Muscle layer of colon (tissue), 2 donors: ENCODE measurements at regions not wholly inside any gene's neighbourhood (a gene's known extent, or its start where the extent isn't known, plus 50 kb on each side); places are given as distances from the start of the nearest gene placed in this dataset.

ENCODE experiments used
- H3K27ac ChIP-seq: one replicate; pipeline ENCODE4 v1.7.0; 2013; ENCODE audit warnings: low read depth, mild to moderate bottlenecking, low read length, moderate library complexity
- H3K27me3 ChIP-seq, 2 donors: one replicate each; pipeline ENCODE4 v1.7.0; 2013; ENCODE audit warnings: low read length in 2 of 2, mild to moderate bottlenecking in 2 of 2; ENCODE audit not compliant: insufficient read depth in 2 of 2, control insufficient read depth in 1 of 2
- H3K36me3 ChIP-seq: one replicate; pipeline ENCODE4 v1.7.0; 2013; ENCODE audit warnings: mild to moderate bottlenecking, low read length; ENCODE audit not compliant: insufficient read depth
- H3K4me1 ChIP-seq: one replicate; pipeline ENCODE4 v1.7.0; 2013; ENCODE audit warnings: mild to moderate bottlenecking, low read length; ENCODE audit not compliant: insufficient read depth
- H3K4me3 ChIP-seq, 2 donors: one replicate each; pipeline ENCODE4 v1.7.0; 2013; ENCODE audit warnings: low read length in 2 of 2, low read depth in 1 of 2, mild to moderate bottlenecking in 1 of 2, moderate library complexity in 1 of 2
- H3K9ac ChIP-seq: one replicate; pipeline ENCODE4 v1.7.0; 2013; ENCODE audit warnings: low read length
- H3K9me3 ChIP-seq: one replicate; pipeline ENCODE4 v1.7.0; 2013; ENCODE audit warnings: mild to moderate bottlenecking, low read length
- donor health status: abdominal sarcoma.
- donor health status: Adenocarcinoma of cecum.

- H3K4me1 ChIP-seq, result peaks cover 8% of the 10 kb centered on the region
- H3K9ac ChIP-seq, result no peak overlapping the region
- no peaks in the 10 kb centered on the region for H3K9me3 ChIP-seq
- H3K36me3 ChIP-seq, result no peaks in the 10 kb centered on the region
- no peak overlapping the region for H3K27ac ChIP-seq
- H3K27me3 ChIP-seq, result no peaks in the 10 kb centered on the region
- H3K4me3 ChIP-seq, result no peak overlapping the region
Measured at GRCh38 chr12:11573880-11574279, 75.6 kb upstream of the ETV6 start.

- H3K9me3 ChIP-seq, result no peaks in the 10 kb centered on the region
- no peak overlapping the region for H3K27ac ChIP-seq
- H3K4me1 ChIP-seq, result peaks cover 19% of the 10 kb centered on the region
- no peak overlapping the region for H3K9ac ChIP-seq
- no peaks in the 10 kb centered on the region for H3K27me3 ChIP-seq
- H3K4me3 ChIP-seq, result no peak overlapping the region
- no peaks in the 10 kb centered on the region for H3K36me3 ChIP-seq
Measured at GRCh38 chr12:11576104-11576503, 73.4 kb upstream of the ETV6 start.

- no peak overlapping the region for H3K4me3 ChIP-seq
- no peak overlapping the region for H3K27ac ChIP-seq
- no peaks in the 10 kb centered on the region for H3K9me3 ChIP-seq
Measured at GRCh38 chr12:11577658-11578260, 71.7 kb upstream of the ETV6 start.

GRCh38 chr12:11578461-11578993 lies 70.9 kb upstream of the ETV6 start:
- H3K9ac ChIP-seq, result no peak overlapping the region
- H3K36me3 ChIP-seq, result no peaks in the 10 kb centered on the region
- H3K27ac ChIP-seq, result no peak overlapping the region
- H3K4me1 ChIP-seq, result peaks cover 19% of the 10 kb centered on the region
- no peak overlapping the region for H3K4me3 ChIP-seq
- H3K27me3 ChIP-seq, result no peaks in the 10 kb centered on the region
- no peaks in the 10 kb centered on the region for H3K9me3 ChIP-seq

More at GRCh38 chr12:11577658-11578260, 71.7 kb upstream of the ETV6 start:
- Histone ChIP-seq H3K27me3 (no peaks in the 10 kb centered on the region), H3K4me1 (peaks cover 19% of the 10 kb centered on the region), H3K9ac (no peak overlapping the region), H3K36me3 (no peaks in the 10 kb centered on the region)

GRCh38 chr12:11580125-11580751 lies 69.2 kb upstream of the ETV6 start:
- Histone ChIP-seq H3K27me3 (no peaks in the 10 kb centered on the region), H3K9me3 (no peaks in the 10 kb centered on the region), H3K4me3 (no peak overlapping the region), H3K4me1 (peaks cover 19% of the 10 kb centered on the region), H3K27ac (peak overlapping the region; percentile 49), H3K9ac (no peak overlapping the region), H3K36me3 (no peaks in the 10 kb centered on the region)

GRCh38 chr12:11581179-11581755 lies 68.2 kb upstream of the ETV6 start:
- Histone ChIP-seq H3K9me3 (no peaks in the 10 kb centered on the region), H3K4me3 (no peak overlapping the region), H3K9ac (no peak overlapping the region), H3K27me3 (no peaks in the 10 kb centered on the region), H3K4me1 (peaks cover 14% of the 10 kb centered on the region), H3K36me3 (no peaks in the 10 kb centered on the region), H3K27ac (no peak overlapping the region)

GRCh38 chr12:11584221-11584855 lies 65.1 kb upstream of the ETV6 start:
- no peaks in the 10 kb centered on the region for H3K36me3 ChIP-seq
- no peak overlapping the region for H3K4me3 ChIP-seq
- peaks cover 11% of the 10 kb centered on the region for H3K4me1 ChIP-seq
- H3K27me3 ChIP-seq, result no peaks in the 10 kb centered on the region
- H3K27ac ChIP-seq, result no peak overlapping the region
- no peak overlapping the region for H3K9ac ChIP-seq
- no peaks in the 10 kb centered on the region for H3K9me3 ChIP-seq

GRCh38 chr12:11592484-11592883 lies 57.0 kb upstream of the ETV6 start:
- Histone ChIP-seq H3K4me1 (no peaks in the 10 kb centered on the region), H3K27me3 (no peaks in the 10 kb centered on the region), H3K27ac (no peak overlapping the region), H3K9ac (no peak overlapping the region), H3K4me3 (no peak overlapping the region), H3K36me3 (no peaks in the 10 kb centered on the region), H3K9me3 (no peaks in the 10 kb centered on the region)

GRCh38 chr12:11593013-11593412 lies 56.5 kb upstream of the ETV6 start:
- no peaks in the 10 kb centered on the region for H3K4me1 ChIP-seq
- H3K36me3 ChIP-seq, result no peaks in the 10 kb centered on the region
- H3K4me3 ChIP-seq, result no peak overlapping the region
- H3K9ac ChIP-seq, result no peak overlapping the region
- no peaks in the 10 kb centered on the region for H3K27me3 ChIP-seq
- no peaks in the 10 kb centered on the region for H3K9me3 ChIP-seq
- no peak overlapping the region for H3K27ac ChIP-seq

GRCh38 chr12:11595080-11595479 lies 54.4 kb upstream of the ETV6 start:
- H3K9ac ChIP-seq, result no peak overlapping the region
- H3K27ac ChIP-seq, result no peak overlapping the region
- no peak overlapping the region for H3K4me3 ChIP-seq
- no peaks in the 10 kb centered on the region for H3K9me3 ChIP-seq
- H3K4me1 ChIP-seq, result no peaks in the 10 kb centered on the region
- no peaks in the 10 kb centered on the region for H3K36me3 ChIP-seq
- no peaks in the 10 kb centered on the region for H3K27me3 ChIP-seq

GRCh38 chr12:11596141-11596540 lies 53.3 kb upstream of the ETV6 start:
- H3K27ac ChIP-seq, result no peak overlapping the region
- peaks cover under 1% of the 10 kb centered on the region for H3K4me1 ChIP-seq
- no peak overlapping the region for H3K4me3 ChIP-seq
- no peak overlapping the region for H3K9ac ChIP-seq
- no peaks in the 10 kb centered on the region for H3K27me3 ChIP-seq
- H3K9me3 ChIP-seq, result no peaks in the 10 kb centered on the region
- H3K36me3 ChIP-seq, result no peaks in the 10 kb centered on the region
